ENCODE measurements at regions not wholly inside any gene's neighbourhood (a gene's known extent, or its start where the extent isn't known, plus 50 kb on each side); places are given as distances from the start of the nearest gene placed in this dataset.

- no peak for TF ChIP-seq CTCF (IDR thresholded peaks at IDR 0.05)
- TF ChIP-seq POLR2A (IDR thresholded peaks at IDR 0.05), result no peak
Observed at GRCh38 chr2:19787134-19787533, 114.6 kb downstream of the TTC32 start.

All from adrenal gland (tissue), 5 donors.